ENCODE measurements at regions not wholly inside any gene's neighbourhood (a gene's known extent, or its start where the extent isn't known, plus 50 kb on each side); places are given as distances from the start of the nearest gene placed in this dataset.
A peak's percentile ranks its signal among the peaks of the same experiment; 100 is the strongest.
"Not testable (repeated sequence)": the region's sequence is repeated elsewhere in the genome, so short reads cannot be mapped to it uniquely, and the experiment has no call there.

- DNase-seq, result no peak
Measured at GRCh38 chr4:141455651-141456050, 180.7 kb upstream of the IL15 start.

GRCh38 chr4:141457653-141458052, 178.7 kb upstream of the IL15 start:
- DNase-seq, result no peak

DNA sequence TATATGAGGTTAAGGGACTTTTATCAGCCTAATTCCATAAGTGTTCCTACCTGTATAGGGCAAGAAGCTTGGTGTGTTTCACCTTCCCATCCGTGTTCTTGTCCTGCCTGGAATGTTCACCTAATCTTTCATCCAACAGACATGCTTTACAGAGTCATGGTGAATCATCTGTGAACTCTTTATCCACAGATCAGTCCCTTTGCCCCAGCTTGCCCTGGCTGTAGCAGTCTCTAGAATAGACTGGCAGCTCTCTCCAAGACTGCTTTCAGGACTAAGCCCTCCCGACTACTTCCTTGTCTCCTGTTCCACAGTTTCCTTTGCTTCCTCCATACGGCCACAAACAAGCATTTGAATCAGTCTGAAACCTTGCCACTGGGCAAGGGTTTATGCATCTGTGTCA, 177.9 kb upstream of the IL15 start:
- DNase-seq, result no peak

- no peak for DNase-seq
Measured at GRCh38 chr4:141459020-141459419, 177.4 kb upstream of the IL15 start.

- DNase-seq, result no peak
Measured at GRCh38 chr4:141462361-141462760, 174.0 kb upstream of the IL15 start.

DNA sequence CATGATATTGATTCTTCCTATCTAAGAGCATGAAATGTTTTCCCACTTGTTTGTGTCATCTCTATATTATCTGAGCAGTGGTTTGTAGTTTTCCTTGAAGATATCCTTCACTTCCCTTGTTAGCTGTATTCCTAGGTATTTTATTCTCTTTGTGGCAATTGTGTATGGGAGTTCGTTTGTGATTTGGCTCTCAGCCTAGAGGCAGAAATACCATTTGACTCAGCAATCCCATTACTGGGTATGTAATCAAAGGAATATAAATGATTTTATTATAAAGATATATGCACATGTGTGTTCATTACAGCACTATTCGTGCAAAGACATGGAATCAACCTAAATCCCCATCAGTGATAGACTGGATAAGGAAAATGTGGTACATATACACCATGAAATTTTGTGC, 172.7 kb upstream of the IL15 start:
- DNase-seq, result no peak

GRCh38 chr4:141464366-141464765, 172.0 kb upstream of the IL15 start:
- no peak for DNase-seq

GRCh38 chr4:141465171-141465570, 171.2 kb upstream of the IL15 start:
- no peak for DNase-seq

- no peak for DNase-seq
Measured at GRCh38 chr4:141467225-141467624, 169.2 kb upstream of the IL15 start.

GRCh38 chr4:141469392-141469791, 167.0 kb upstream of the IL15 start:
- DNase-seq, result no peak

GRCh38 chr4:141473026-141473540, 163.3 kb upstream of the IL15 start:
- no peak for DNase-seq

GRCh38 chr4:141473952-141474351, 162.4 kb upstream of the IL15 start:
- DNase-seq, result no peak

DNA sequence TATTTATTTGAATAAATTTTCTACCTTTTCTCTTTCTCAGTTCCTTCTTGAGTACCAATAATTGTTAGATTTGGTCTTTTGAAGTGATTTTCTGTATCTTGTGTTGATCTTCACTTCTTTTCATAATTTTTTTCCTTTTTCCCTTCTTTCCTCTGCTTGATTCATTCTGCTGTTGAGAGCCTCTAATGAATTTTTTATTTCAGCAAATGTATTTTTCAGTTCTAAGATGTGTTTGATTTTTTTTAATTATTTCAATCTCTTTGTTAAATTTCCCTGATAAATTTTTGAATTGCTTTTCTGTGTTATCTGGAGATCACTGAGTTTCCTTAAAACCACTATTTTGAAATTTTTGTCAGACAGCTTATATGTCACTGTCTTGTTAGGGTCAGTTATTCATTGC, 155.4 kb upstream of the IL15 start:
- no peak for DNase-seq

GRCh38 chr4:141484298-141484697, 152.1 kb upstream of the IL15 start:
- not testable (repeated sequence) for DNase-seq

- peak in 1 of 56 donors; percentile 1 for DNase-seq
Measured at GRCh38 chr4:141486375-141486997, 149.9 kb upstream of the IL15 start.

GRCh38 chr4:141497627-141498026, 138.8 kb upstream of the IL15 start:
- no peak for DNase-seq

DNA sequence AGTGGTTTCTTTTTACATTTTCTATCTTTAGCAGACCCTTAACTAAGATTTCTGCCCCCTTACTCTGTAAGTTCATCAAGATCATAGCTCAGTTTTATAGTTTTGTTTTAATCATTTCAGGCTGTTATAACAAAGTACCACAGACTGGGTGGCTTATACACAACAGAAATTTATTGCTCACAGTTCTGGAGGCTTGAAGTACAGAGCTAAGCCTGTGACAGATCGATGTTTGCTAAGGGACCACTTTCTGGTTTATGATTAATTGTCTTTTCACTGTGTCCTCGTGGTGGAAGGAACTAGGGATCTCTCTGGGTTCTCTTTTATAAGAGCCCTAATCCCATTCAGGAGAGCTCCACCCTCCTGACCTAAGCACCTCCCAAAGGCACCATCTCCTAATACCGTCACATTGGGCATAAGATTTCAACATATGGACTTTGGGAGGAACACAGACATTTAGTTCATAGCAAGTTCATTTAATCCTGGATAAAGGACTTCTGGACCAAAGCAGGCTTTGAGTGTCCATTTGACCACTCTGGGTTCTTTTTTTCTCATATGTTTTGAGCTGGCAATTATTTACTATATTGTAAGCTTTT, 137.0 kb upstream of the IL15 start:
- DNase-seq, result no peak

DNA sequence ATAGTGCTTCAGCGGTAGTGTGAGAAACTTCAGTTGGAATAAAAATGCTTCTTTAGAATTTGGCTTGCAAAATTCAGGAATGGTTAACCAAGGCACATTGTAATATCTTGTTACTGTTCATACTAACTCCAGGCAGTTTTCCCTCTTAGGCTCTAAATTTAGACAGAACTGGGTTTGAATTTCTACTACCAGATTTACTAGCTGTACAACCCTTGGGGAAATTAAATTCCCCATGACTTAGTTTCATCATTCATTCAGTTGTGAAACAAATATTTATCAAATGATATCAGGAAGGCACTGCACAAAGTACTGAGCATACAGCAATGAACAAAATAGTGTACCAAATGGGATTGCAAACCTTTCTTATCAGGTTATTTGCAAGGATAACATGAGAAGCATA, 135.0 kb upstream of the IL15 start:
- no peak for DNase-seq

GRCh38 chr4:141501931-141502330, 134.5 kb upstream of the IL15 start:
- DNase-seq, result no peak

- DNase-seq, result no peak
Measured at GRCh38 chr4:141502755-141503154, 133.6 kb upstream of the IL15 start.

- DNase-seq, result no peak
Measured at GRCh38 chr4:141503260-141503659, 133.1 kb upstream of the IL15 start.

GRCh38 chr4:141511055-141511454, 125.3 kb upstream of the IL15 start:
- no peak for DNase-seq

DNA sequence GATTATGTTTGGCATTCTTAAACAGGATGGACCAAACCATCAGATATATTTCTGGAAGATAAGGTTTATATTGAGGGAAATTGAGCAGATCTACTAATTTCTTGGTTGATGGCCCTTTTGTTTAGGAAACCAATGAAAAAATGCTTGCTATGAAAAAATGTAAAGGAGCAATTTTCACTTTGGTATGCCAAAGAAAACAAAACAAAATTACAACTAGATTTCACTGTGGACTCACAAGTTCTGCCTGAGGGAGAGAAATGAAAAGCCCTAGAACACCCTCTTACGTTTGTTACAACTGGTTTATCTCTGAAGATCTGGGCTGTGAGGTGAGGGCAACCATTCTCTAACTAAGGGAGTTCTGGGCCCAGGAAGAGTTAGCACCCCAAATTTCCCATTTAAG, 122.5 kb upstream of the IL15 start:
- DNase-seq, result no peak

DNA sequence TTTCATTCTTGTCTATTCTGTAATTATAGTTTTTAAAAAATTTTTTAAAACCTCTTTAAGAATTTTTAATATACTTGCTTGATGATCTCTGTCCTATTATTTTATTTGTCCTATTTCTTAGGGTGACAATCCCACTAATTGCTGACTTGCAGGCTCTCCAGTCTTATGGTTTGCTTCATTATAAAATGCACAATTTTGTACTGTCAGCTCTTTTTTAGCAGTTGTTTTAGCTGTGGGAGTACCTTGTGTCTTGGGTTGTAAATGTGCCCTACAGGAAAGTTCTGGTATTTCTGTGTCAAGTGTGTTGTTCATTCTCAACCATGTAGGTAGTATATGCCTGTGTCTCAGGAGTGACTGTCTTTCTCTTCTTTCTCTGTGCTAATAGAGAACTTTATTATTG, 118.2 kb upstream of the IL15 start:
- DNase-seq, result no peak

Measured in amygdala (tissue), 56 donors.